Trophoblast cell (in vitro differentiated cells and primary cell): ENCODE measurements at regions not wholly inside any gene's neighbourhood (a gene's known extent, or its start where the extent isn't known, plus 50 kb on each side); places are given as distances from the start of the nearest gene placed in this dataset.
"Not testable (repeated sequence)": the region's sequence is repeated elsewhere in the genome, so short reads cannot be mapped to it uniquely, and the experiment has no call there.

Experiments
- DNase-seq, 2 donors: peaks; one replicate each; pipeline ENCODE4 v3.0.0-alpha.2; 2016
- H2AFZ ChIP-seq: 2 replicates; pipeline ENCODE4 v1.6.1; 2013; ENCODE audit warnings: low read length, moderate library complexity, mild to moderate bottlenecking; ENCODE audit not compliant: insufficient read depth, poor library complexity
- H2AK5ac ChIP-seq: 2 replicates; pipeline ENCODE4 v1.6.1; 2013; ENCODE audit warnings: mild to moderate bottlenecking, low read length
- H2BK120ac ChIP-seq: 2 replicates; pipeline ENCODE4 v1.6.1; 2013; ENCODE audit warnings: low read length, mild to moderate bottlenecking, moderate library complexity; ENCODE audit not compliant: insufficient read depth, poor library complexity
- H2BK12ac ChIP-seq: 2 replicates; pipeline ENCODE4 v1.6.1; 2013; ENCODE audit warnings: mild to moderate bottlenecking, low read length, moderate library complexity
- H2BK5ac ChIP-seq: 2 replicates; pipeline ENCODE4 v1.6.1; 2013; ENCODE audit warnings: low read length, low read depth, moderate library complexity, mild to moderate bottlenecking; ENCODE audit not compliant: poor library complexity
- H3K14ac ChIP-seq: 2 replicates; pipeline ENCODE4 v1.6.1; 2013; ENCODE audit warnings: mild to moderate bottlenecking, low read length
- H3K18ac ChIP-seq: 2 replicates; pipeline ENCODE4 v1.6.1; 2013; ENCODE audit warnings: mild to moderate bottlenecking, low read length
- H3K23ac ChIP-seq: 2 replicates; pipeline ENCODE4 v1.6.1; 2013; ENCODE audit warnings: low read length
- H3K27ac ChIP-seq: 2 replicates; pipeline ENCODE4 v1.5.1; 2013; ENCODE audit warnings: low read depth, mild to moderate bottlenecking, inconsistent platforms, low read length, moderate library complexity
- H3K27me3 ChIP-seq: 2 replicates; pipeline ENCODE4 v1.6.1; 2013; ENCODE audit warnings: inconsistent platforms, mild to moderate bottlenecking, low read length, moderate library complexity; ENCODE audit not compliant: insufficient read depth
- H3K36me3 ChIP-seq, 2 experiments: 1 replicate in 1 of 2; 2 replicates in 1 of 2; pipeline ENCODE4 v1.6.1; 2013; ENCODE audit warnings: low read length in 2 of 2, mild to moderate bottlenecking in 2 of 2, moderate library complexity in 1 of 2; ENCODE audit not compliant: insufficient read depth in 2 of 2, control insufficient read depth in 1 of 2
- H3K4ac ChIP-seq: 2 replicates; pipeline ENCODE4 v1.6.1; 2013; ENCODE audit warnings: low read depth, mild to moderate bottlenecking, low read length, moderate library complexity
- H3K4me1 ChIP-seq, 2 experiments: 1 replicate in 1 of 2; 2 replicates in 1 of 2; pipeline ENCODE4 v1.6.1; 2013; ENCODE audit warnings: low read length in 2 of 2, mild to moderate bottlenecking in 2 of 2, moderate library complexity in 1 of 2; ENCODE audit not compliant: insufficient read depth in 2 of 2, control insufficient read depth in 1 of 2
- H3K4me2 ChIP-seq: 2 replicates; pipeline ENCODE4 v1.6.1; 2013; ENCODE audit warnings: inconsistent platforms, mild to moderate bottlenecking, low read length, moderate library complexity
- H3K4me3 ChIP-seq: 2 replicates; pipeline ENCODE4 v1.5.1; 2013; ENCODE audit warnings: mild to moderate bottlenecking, low read depth, low read length, inconsistent platforms
- H3K79me1 ChIP-seq: one replicate; pipeline ENCODE4 v1.6.1; 2013; ENCODE audit warnings: low read length
- H3K79me2 ChIP-seq: 2 replicates; pipeline ENCODE4 v1.6.1; 2013; ENCODE audit warnings: low read length, mild to moderate bottlenecking; ENCODE audit not compliant: control insufficient read depth, insufficient read depth, poor library complexity
- H3K9ac ChIP-seq: 2 replicates; pipeline ENCODE4 v1.6.1; 2013; ENCODE audit warnings: mild to moderate bottlenecking, low read length
- H3K9me3 ChIP-seq: 2 replicates; pipeline ENCODE4 v1.6.1; 2013; ENCODE audit warnings: low read depth, mild to moderate bottlenecking, control low read depth, inconsistent platforms, low read length; ENCODE audit not compliant: insufficient read depth
- H4K12ac ChIP-seq: 2 replicates; pipeline ENCODE4 v1.6.1; 2013; ENCODE audit warnings: low read depth, mild to moderate bottlenecking, low read length, moderate library complexity
- H4K8ac ChIP-seq: 2 replicates; pipeline ENCODE4 v1.6.1; 2013; ENCODE audit warnings: low read depth, mild to moderate bottlenecking, low read length, moderate library complexity
- H4K91ac ChIP-seq: one replicate; pipeline ENCODE4 v1.6.1; 2013; ENCODE audit warnings: low read depth, mild to moderate bottlenecking, low read length, moderate library complexity
- WGBS: extraction: QIAGEN DNeasy Blood & Tissue Kit; methylation state at CpG from one replicate; pipeline ENCODE4 v1.1.7; 2013; ENCODE audit warnings: missing lambda C conversion rate; ENCODE audit not compliant: insufficient read length, insufficient coverage; ENCODE audit errors: extremely low coverage; 5-methylcytosine and 5-hydroxymethylcytosine counted together

DNA sequence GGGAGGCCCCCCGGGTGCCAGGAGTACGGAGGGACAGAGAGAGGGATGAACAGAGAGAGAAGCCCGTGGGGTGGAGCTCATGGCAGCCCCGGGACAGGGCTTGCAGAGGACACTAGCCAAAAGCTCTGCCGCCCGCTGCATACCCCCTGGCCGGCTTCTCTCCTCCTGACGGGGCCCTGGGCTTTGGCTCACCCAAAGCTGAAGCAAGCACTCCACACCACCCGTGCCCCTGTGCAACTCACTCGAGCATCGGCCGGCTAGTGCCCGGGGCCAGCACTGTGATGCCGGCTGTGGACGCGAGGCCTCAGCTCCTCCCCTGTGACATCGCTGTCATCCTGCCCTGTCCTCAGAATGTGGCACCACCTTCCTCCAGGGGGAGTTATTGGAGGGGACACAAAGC, 429.6 kb downstream of the BRD1 start:
- Histone ChIP-seq H2AK5ac (no peak overlapping the region), H3K27me3 (no peaks in the 10 kb centered on the region), H4K12ac (no peak overlapping the region), H3K4me1 (no peaks in the 10 kb centered on the region), H3K9me3 (peaks cover 1% of the 10 kb centered on the region), H3K18ac (no peak overlapping the region), H3K14ac (no peak overlapping the region), H4K91ac (no peak overlapping the region), H3K4me2 (no peak overlapping the region), H3K9ac (no peak overlapping the region), H2AFZ (no peak overlapping the region), H2BK5ac (no peak overlapping the region), H3K23ac (no peak overlapping the region), H3K36me3 (no peaks in the 10 kb centered on the region), H2BK12ac (no peak overlapping the region), H3K4ac (no peak overlapping the region), H4K8ac (no peak overlapping the region), H3K79me1 (no peaks in the 10 kb centered on the region), H2BK120ac (no peak overlapping the region), H3K4me3 (no peak overlapping the region), H3K27ac (no peak overlapping the region), H3K79me2 (peaks cover 2% of the 10 kb centered on the region)
- no peak for DNase-seq
- no CpG with 5 or more reads among the region's 17 CpGs for WGBS

DNA sequence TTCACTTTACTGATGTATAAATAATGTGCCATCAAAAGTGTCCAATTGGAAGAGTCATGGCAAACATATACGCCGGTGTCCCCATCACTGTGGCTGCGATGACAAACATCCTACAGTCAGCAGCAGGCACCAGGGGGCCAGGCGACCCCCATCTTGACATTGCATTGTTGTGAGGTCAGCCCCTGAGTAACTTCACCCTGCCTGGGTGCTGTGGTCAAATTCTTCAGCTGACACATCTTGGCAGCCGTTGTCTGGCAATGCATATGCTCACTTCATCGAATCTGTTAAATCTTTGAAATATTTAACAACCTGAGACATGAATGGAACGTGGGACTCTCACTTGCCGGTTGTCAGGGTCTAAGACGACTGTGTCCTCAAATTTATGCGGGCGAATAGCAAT, 430.9 kb downstream of the BRD1 start:
- Histone ChIP-seq H3K14ac (no peak overlapping the region), H2BK5ac (no peak overlapping the region), H3K4me3 (no peak overlapping the region), H2AFZ (no peak overlapping the region), H4K12ac (no peak overlapping the region), H3K23ac (no peak overlapping the region), H3K4me1 (no peaks in the 10 kb centered on the region), H3K18ac (no peak overlapping the region), H4K91ac (no peak overlapping the region), H3K27ac (no peak overlapping the region), H2BK12ac (no peak overlapping the region), H3K27me3 (no peaks in the 10 kb centered on the region), H3K36me3 (no peaks in the 10 kb centered on the region), H3K79me1 (no peaks in the 10 kb centered on the region), H3K79me2 (no peaks in the 10 kb centered on the region), H2AK5ac (no peak overlapping the region), H3K9me3 (no peaks in the 10 kb centered on the region), H3K9ac (no peak overlapping the region), H3K4me2 (no peak overlapping the region), H4K8ac (no peak overlapping the region), H2BK120ac (no peak overlapping the region), H3K4ac (no peak overlapping the region)
- WGBS = no CpG with 5 or more reads among the region's 11 CpGs
- DNase-seq = no peak

DNA sequence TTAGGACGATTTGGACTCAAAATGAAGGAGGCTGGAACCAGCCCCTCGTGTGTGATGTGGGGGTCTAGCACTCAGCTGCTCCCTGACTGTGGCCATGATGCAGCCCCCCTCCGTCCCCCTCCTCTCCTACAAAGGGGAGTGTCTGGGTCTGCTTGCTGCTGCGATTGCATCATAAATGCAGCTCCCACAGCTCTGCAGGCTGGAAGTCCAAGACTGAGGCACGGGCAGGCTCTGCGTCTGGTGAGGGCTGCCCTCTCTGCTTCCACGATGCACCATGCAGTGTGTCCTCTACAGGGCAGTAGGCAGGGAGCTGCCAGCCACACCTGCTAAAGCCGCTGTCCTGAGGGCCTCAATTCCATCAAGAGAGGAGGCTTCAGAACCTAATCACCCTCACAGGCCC, 432.1 kb downstream of the BRD1 start:
- no peak overlapping the region for H3K4ac ChIP-seq
- H3K9me3 ChIP-seq = no peaks in the 10 kb centered on the region
- no peak overlapping the region for H2BK5ac ChIP-seq
- no peak overlapping the region for H4K91ac ChIP-seq
- H2BK12ac ChIP-seq = no peak overlapping the region
- H3K4me3 ChIP-seq = no peak overlapping the region
- H3K18ac ChIP-seq = no peak overlapping the region
- H3K79me2 ChIP-seq = no peaks in the 10 kb centered on the region
- H3K9ac ChIP-seq = no peak overlapping the region
- H2AK5ac ChIP-seq = no peak overlapping the region
- H3K23ac ChIP-seq = no peak overlapping the region
- no peak overlapping the region for H3K4me2 ChIP-seq
- WGBS = no CpG with 5 or more reads among the region's 8 CpGs
- no peak overlapping the region for H3K27ac ChIP-seq
- H2BK120ac ChIP-seq = no peak overlapping the region
- H4K12ac ChIP-seq = no peak overlapping the region
- H3K27me3 ChIP-seq = no peaks in the 10 kb centered on the region
- H3K36me3 ChIP-seq = no peaks in the 10 kb centered on the region
- H3K4me1 ChIP-seq = no peaks in the 10 kb centered on the region
- no peak overlapping the region for H4K8ac ChIP-seq
- H2AFZ ChIP-seq = no peak overlapping the region
- no peaks in the 10 kb centered on the region for H3K79me1 ChIP-seq
- no peak overlapping the region for H3K14ac ChIP-seq
- no peak for DNase-seq

DNA sequence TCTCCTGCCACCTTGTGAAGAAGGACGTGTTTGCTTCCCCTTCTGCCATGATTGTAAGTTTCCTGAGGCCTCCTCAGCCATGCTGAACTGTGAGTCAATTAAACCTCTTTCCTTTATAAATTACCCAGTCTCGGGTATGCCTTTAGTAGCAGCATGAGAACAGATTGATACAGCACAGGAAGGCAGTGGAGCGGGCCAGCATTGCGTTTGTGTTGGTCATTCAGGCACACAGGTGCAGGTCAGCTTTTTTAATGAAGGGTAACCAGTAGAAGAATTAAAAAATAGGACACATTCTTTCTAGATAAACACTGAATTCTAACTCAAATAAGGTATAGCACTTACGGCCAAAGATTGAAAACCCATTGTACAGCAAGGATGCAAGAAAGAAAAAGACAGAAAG, 432.6 kb downstream of the BRD1 start:
- not testable (repeated sequence) for H3K9me3 ChIP-seq, H3K18ac ChIP-seq, H3K4ac ChIP-seq, H4K8ac ChIP-seq, H3K27me3 ChIP-seq, H3K9ac ChIP-seq, H3K4me1 ChIP-seq, H3K36me3 ChIP-seq, H3K14ac ChIP-seq, DNase-seq, H3K4me2 ChIP-seq, H2BK12ac ChIP-seq, H2AFZ ChIP-seq, H3K27ac ChIP-seq, H4K12ac ChIP-seq, H3K79me2 ChIP-seq, H2AK5ac ChIP-seq, H4K91ac ChIP-seq, H3K23ac ChIP-seq, H2BK120ac ChIP-seq, H2BK5ac ChIP-seq, H3K4me3 ChIP-seq, H3K79me1 ChIP-seq
- WGBS = no CpG with 5 or more reads among the region's 5 CpGs
